ENCODE measurements at regions not wholly inside any gene's neighbourhood (a gene's known extent, or its start where the extent isn't known, plus 50 kb on each side); places are given as distances from the start of the nearest gene placed in this dataset.

DNA sequence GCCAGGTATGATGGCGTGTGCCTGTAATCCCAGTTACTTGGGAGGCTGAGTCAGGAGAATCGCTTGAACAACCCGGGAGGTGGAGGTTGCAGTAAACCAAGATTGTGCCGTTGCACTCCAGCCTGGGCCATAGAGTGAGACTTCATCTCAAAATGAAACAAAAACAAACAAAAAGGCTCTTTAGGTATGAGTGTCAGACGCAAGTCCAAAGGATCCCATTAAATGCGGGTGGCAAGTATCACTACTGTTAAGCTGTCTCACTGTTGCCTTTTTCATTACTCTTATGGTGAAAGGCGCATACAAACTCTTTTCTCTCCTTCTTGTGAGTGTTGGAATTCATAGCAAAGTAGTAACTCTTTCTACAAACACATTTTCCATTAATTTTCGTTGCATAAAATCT, 688.5 kb upstream of the CHD1 start:
- TF ChIP-seq POLR2A (IDR thresholded peaks at IDR 0.05; ENCODE audit: low read length): no peak
- TF ChIP-seq GATA1 (IDR thresholded peaks at IDR 0.05; ENCODE audit: low read depth, low read length): no peak

Data from erythroblast (primary cell).